B cell (primary cell): ENCODE measurements at regions not wholly inside any gene's neighbourhood (a gene's known extent, or its start where the extent isn't known, plus 50 kb on each side); places are given as distances from the start of the nearest gene placed in this dataset.

ENCODE experiments used
- ATAC-seq: fragments of 200-7000 bp; cut with Tn5 transposase; one replicate; pipeline ENCODE4 v1.10.0; 2021; ENCODE audit warnings: low read depth, mild to moderate bottlenecking, moderate number of reproducible peaks, moderate library complexity
- CTCF ChIA-PET: fragments of 350-600 bp; sonication (Branson Sonifier 250); formaldehyde crosslinking; loops from one replicate; lab custom pipeline; 2021; ENCODE audit warnings: antibody characterized with exemption, inconsistent platforms; lab: Charles Lee
- POLR2A ChIA-PET: fragments of 350-600 bp; sonication (Branson Sonifier 250); formaldehyde crosslinking; loops from one replicate; lab custom pipeline; 2021; ENCODE audit warnings: antibody characterized with exemption; lab: Charles Lee
- DNase-seq: peaks from one replicate; pipeline ENCODE4 v3.0.0; 2013
- H2AFZ ChIP-seq: 2 replicates; pipeline ENCODE4 v1.6.1; 2012; ENCODE audit warnings: mild to moderate bottlenecking, low read depth, low read length; ENCODE audit not compliant: insufficient read depth, poor library complexity, severe bottlenecking
- H3K27ac ChIP-seq, 2 donors: 1 replicate in 1 of 2; 2 replicates in 1 of 2; pipeline ENCODE4 v1.5.1; 2012 to 2013; ENCODE audit warnings: low read length in 2 of 2, mild to moderate bottlenecking in 2 of 2, moderate library complexity in 1 of 2
- H3K27me3 ChIP-seq, 4 experiments: fragments of 200-600 bp in 1 of 4; sonication (generic) in 1 of 4; replicated peaks in 1 of 4; 1 replicate in 2 of 4; 2 replicates in 2 of 4; pipeline versions ENCODE4 v1.6.1 to v1.7.0; 2013 to 2016; ENCODE audit warnings: low read length in 3 of 4, mild to moderate bottlenecking in 2 of 4, mixed read lengths in 1 of 4, moderate library complexity in 1 of 4; ENCODE audit not compliant: insufficient read depth in 4 of 4, control insufficient read depth in 3 of 4; ENCODE audit errors: control extremely low read depth in 1 of 4
- H3K36me3 ChIP-seq, 2 experiments: replicated peaks in 1 of 2; 1 replicate in 1 of 2; 2 replicates in 1 of 2; pipeline versions ENCODE4 v1.6.1 to v1.7.1; 2013; ENCODE audit warnings: low read length in 1 of 2; ENCODE audit not compliant: insufficient read depth in 2 of 2, control insufficient read depth in 1 of 2; ENCODE audit errors: control extremely low read depth in 1 of 2, extremely low read depth in 1 of 2
- H3K4me1 ChIP-seq, 2 donors: fragments of 200-600 bp in 1 of 2; sonication (generic) in 1 of 2; 1 replicate in 1 of 2; 2 replicates in 1 of 2; pipeline versions ENCODE4 v1.5.1 to v1.6.1; 2013 to 2017; ENCODE audit warnings: low read length in 2 of 2; ENCODE audit not compliant: control insufficient read depth in 2 of 2, insufficient read depth in 2 of 2
- H3K4me2 ChIP-seq: replicated peaks from 2 replicates; pipeline ENCODE3; 2012; ENCODE audit warnings: mild to moderate bottlenecking, low read depth, low read length; ENCODE audit not compliant: poor library complexity, severe bottlenecking
- H3K4me3 ChIP-seq, 5 experiments: fragments of 200-600 bp in 1 of 5; sonication (generic) in 1 of 5; 1 replicate in 3 of 5; 2 replicates in 2 of 5; pipeline versions ENCODE4 v1.5.1 to v1.7.0; 2011 to 2016; ENCODE audit warnings: low read length in 4 of 5, mild to moderate bottlenecking in 4 of 5, low read depth in 2 of 5, control low read depth in 1 of 5, moderate library complexity in 1 of 5; ENCODE audit not compliant: insufficient read depth in 1 of 5; ENCODE audit errors: control extremely low read depth in 1 of 5, extremely low read depth in 1 of 5
- H3K79me2 ChIP-seq: fragments of 200-600 bp; sonication (generic); one replicate; pipeline ENCODE4 v1.6.0; 2016; ENCODE audit warnings: low read length; ENCODE audit not compliant: control insufficient read depth, insufficient read depth
- H3K9ac ChIP-seq: fragments of 200-600 bp; sonication (generic); 2 replicates; pipeline ENCODE4 v1.6.1; 2017; ENCODE audit warnings: mild to moderate bottlenecking, low read length, moderate library complexity
- H3K9me3 ChIP-seq, 3 donors: one replicate each; pipeline versions ENCODE4 v1.6.1 to v1.7.1; 2013; ENCODE audit warnings: low read length in 2 of 3; ENCODE audit not compliant: control insufficient read depth in 2 of 3, insufficient read depth in 1 of 3; ENCODE audit errors: control extremely low read depth in 1 of 3
- H4K20me1 ChIP-seq: 2 replicates; pipeline ENCODE4 v1.6.0; 2012; ENCODE audit warnings: mild to moderate bottlenecking, low read length; ENCODE audit not compliant: insufficient read depth, control insufficient read depth, poor library complexity, severe bottlenecking
- H3K27ac Mint-ChIP-seq: one replicate; pipeline ENCODE4 v1.8.0; 2021; ENCODE audit warnings: mixed read lengths
- H3K27me3 Mint-ChIP-seq: one replicate; pipeline ENCODE4 v1.8.0; 2021; ENCODE audit warnings: mixed read lengths
- H3K4me1 Mint-ChIP-seq: one replicate; pipeline ENCODE4 v1.8.0; 2021; ENCODE audit warnings: mixed read lengths
- H3K4me3 Mint-ChIP-seq: one replicate; pipeline ENCODE4 v1.8.0; 2021; ENCODE audit warnings: mixed read lengths
- H3K9me3 Mint-ChIP-seq: one replicate; pipeline ENCODE4 v1.8.0; 2022; ENCODE audit warnings: mixed read lengths; ENCODE audit not compliant: insufficient read depth
- CTCF ChIP-seq: fragments of 200-600 bp; IDR thresholded peaks from one replicate; pipeline ENCODE4 v1.8.0; 2022; ENCODE audit warnings: antibody characterized with exemption, mild to moderate bottlenecking
- EZH2 ChIP-seq: IDR thresholded peaks from 2 replicates; pipeline ENCODE4 v1.6.1; 2012; ENCODE audit warnings: borderline replicate concordance, low read depth, mild to moderate bottlenecking, moderate library complexity, low read length; ENCODE audit not compliant: insufficient read depth, poor library complexity, severe bottlenecking
- WGBS: methylation state at CpG from one replicate; pipeline ENCODE4 v1.1.5; 2013; ENCODE audit warnings: missing lambda C conversion rate; ENCODE audit not compliant: insufficient coverage; 5-methylcytosine and 5-hydroxymethylcytosine counted together
- intact Hi-C: fragments of 100-400 bp; cut with micrococcal nuclease; formaldehyde crosslinking; loops from one replicate; pipeline ENCODE4 v1.10.0; 2022

DNA sequence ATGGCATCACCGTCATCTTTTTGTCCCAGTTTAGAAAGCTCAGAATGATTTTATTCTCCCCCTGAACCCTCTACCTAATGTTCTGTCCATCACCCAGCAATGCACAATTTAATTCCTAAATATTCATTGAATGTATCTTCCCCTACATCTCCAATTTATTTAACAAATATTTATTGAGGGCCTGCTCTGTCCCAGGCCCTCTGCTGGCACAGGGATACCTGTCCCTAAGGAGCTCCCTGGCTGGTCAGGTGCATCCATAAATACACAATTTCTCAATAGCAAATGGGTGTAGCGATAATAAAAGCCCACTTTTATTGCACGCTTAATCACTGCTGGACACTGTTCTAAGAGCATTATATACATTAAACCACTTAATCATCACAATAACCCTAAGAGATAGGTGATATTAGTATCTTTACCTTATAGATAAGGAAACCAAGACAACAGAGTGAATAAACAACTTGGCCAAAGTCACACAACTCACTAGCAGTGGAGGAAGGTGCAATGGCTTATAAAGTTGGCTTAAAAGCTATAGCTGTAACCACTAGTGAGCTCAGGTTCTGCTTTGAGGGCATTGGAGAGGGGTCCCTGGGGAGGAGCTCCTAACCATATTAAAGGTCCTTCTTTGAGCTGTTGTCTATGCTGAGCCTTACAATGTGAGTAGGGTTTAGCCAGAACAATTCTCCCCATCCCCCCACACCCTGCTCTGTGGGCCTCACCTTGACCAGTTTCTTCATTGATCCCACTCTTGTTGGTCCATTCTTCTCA, 126.3 kb upstream of the JUN start:
- POLR2A ChIA-PET, result interaction anchor here (0.8 to 1.0 kb wide), 2 partner anchors 27 to 103 kb away, joined by 3 read pairs; no protein-coding TSS in a partner anchor
- 100% methylated on average over 1 of the region's 3 CpGs for WGBS
- H3K4me1 Mint-ChIP-seq, result peaks cover 5% of the 10 kb centered on the region
- peaks cover 3% of the 10 kb centered on the region for H3K27me3 Mint-ChIP-seq
- Histone ChIP-seq H3K4me3 (no peak overlapping the region), H3K36me3 (no peaks in the 10 kb centered on the region), H2AFZ (no peak overlapping the region), H3K9me3 (peaks cover 2 to 9% (median 3%) of the 10 kb centered on the region in 3 donors), H3K79me2 (no peaks in the 10 kb centered on the region), H3K4me1 (no peaks in the 10 kb centered on the region), H3K27ac (no peak overlapping the region), H3K9ac (no peak overlapping the region), H3K4me2 (no peak overlapping the region), H3K27me3 (no peaks in the 10 kb centered on the region), H4K20me1 (no peaks in the 10 kb centered on the region)
- intact Hi-C loops, result no loop called here
- TF ChIP-seq EZH2, result no peak
- no peak for TF ChIP-seq CTCF
- CTCF ChIA-PET, result interaction anchor here (0.8 to 1.1 kb wide), 2 partner anchors 9 to 18 kb away, joined by 3 to 4 read pairs; no protein-coding TSS in a partner anchor
- ATAC-seq, result no peak
- H3K4me3 Mint-ChIP-seq, result no peak overlapping the region
- no peaks in the 10 kb centered on the region for H3K9me3 Mint-ChIP-seq
- H3K27ac Mint-ChIP-seq, result no peak overlapping the region
- no peak for DNase-seq

DNA sequence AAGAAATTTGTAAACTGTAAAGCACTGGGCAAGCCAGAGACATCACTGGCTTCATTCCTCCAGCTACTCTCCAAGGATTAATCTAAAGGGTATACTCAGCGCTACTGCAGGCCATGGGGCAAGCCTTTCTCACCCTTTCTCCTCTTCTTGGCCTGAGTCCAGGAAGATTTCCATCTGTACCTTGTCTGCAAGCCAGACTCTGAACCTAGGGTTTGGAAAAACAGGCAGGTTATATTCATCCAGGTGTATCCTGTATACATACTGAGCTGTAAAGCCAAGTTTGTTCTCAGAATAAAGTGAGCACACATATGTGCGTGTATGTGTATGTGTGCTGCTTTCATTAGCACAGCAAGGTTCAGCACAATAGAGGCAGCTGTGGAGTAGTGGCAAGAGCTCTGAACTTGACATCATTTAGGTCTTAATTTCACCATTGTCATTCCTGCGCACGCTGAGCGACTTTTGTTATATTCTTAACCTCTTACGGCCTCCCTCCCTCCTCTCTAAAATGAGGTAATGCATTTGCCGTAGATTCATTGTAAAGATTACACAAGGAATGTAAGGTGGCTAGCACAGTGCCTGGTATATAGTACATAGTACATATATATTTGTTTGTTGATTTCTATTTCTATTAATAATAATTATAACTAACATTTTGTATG, 128.1 kb upstream of the JUN start:
- intact Hi-C loops, result no loop called here
- ATAC-seq (no peak), DNase-seq (no peak)
- Histone ChIP-seq H3K27ac (no peak overlapping the region), H2AFZ (no peak overlapping the region), H3K4me1 (no peaks in the 10 kb centered on the region), H3K4me2 (no peak overlapping the region), H3K9me3 (peaks cover 5 to 15% (median 8%) of the 10 kb centered on the region in 3 donors), H3K4me3 (no peak overlapping the region), H3K27me3 (no peaks in the 10 kb centered on the region), H4K20me1 (no peaks in the 10 kb centered on the region), H3K36me3 (no peaks in the 10 kb centered on the region), H3K9ac (no peak overlapping the region), H3K79me2 (no peaks in the 10 kb centered on the region)
- Mint-ChIP-seq H3K9me3 (no peaks in the 10 kb centered on the region), H3K27me3 (peaks cover 3% of the 10 kb centered on the region), H3K4me3 (no peak overlapping the region), H3K27ac (no peak overlapping the region), H3K4me1 (peaks cover 5% of the 10 kb centered on the region)
- CTCF ChIA-PET, result no interaction called here
- 100% methylated on average over 1 of the region's 7 CpGs for WGBS
- POLR2A ChIA-PET, result no interaction called here
- no peak for TF ChIP-seq EZH2
- no peak for TF ChIP-seq CTCF
